Activated CD8-positive, alpha-beta T cell treated with anti-CD3 and anti-CD28 coated beads for 36 hours (primary cell): ENCODE measurements at regions not wholly inside any gene's neighbourhood (a gene's known extent, or its start where the extent isn't known, plus 50 kb on each side); places are given as distances from the start of the nearest gene placed in this dataset.

Source experiments
- ATAC-seq: fragments of 200-7000 bp; cut with Tn5 transposase; one replicate; pipeline ENCODE4 v1.10.0; 2021; ENCODE audit warnings: mild to moderate bottlenecking, moderate library complexity
- CTCF ChIA-PET: fragments of 350-600 bp; sonication (Branson Sonifier 250); formaldehyde crosslinking; loops from one replicate; lab custom pipeline; 2021; ENCODE audit warnings: antibody characterized with exemption; lab: Charles Lee
- POLR2A ChIA-PET: fragments of 350-600 bp; sonication (Branson Sonifier 250); formaldehyde crosslinking; loops from one replicate; lab custom pipeline; 2021; ENCODE audit warnings: antibody characterized with exemption; lab: Charles Lee
- DNase-seq: peaks from one replicate; pipeline ENCODE4 v3.0.0-alpha.2; 2020
- H3K27ac Mint-ChIP-seq: one replicate; pipeline ENCODE4 v1.8.0; 2021; ENCODE audit warnings: mild to moderate bottlenecking, mixed read lengths
- H3K27me3 Mint-ChIP-seq: one replicate; pipeline ENCODE4 v1.8.0; 2021; ENCODE audit warnings: mixed read lengths
- H3K36me3 Mint-ChIP-seq: one replicate; pipeline ENCODE4 v1.8.0; 2021; ENCODE audit warnings: low read depth, mixed read lengths
- H3K4me1 Mint-ChIP-seq: one replicate; pipeline ENCODE4 v1.8.0; 2021; ENCODE audit warnings: low read depth, mixed read lengths
- H3K4me3 Mint-ChIP-seq: one replicate; pipeline ENCODE4 v1.8.0; 2021; ENCODE audit warnings: mild to moderate bottlenecking, moderate library complexity, mixed read lengths
- H3K9me3 Mint-ChIP-seq: one replicate; pipeline ENCODE4 v1.8.0; 2021; ENCODE audit warnings: mixed read lengths
- CTCF ChIP-seq: fragments of 200-600 bp; IDR thresholded peaks from one replicate; pipeline ENCODE4 v1.8.0; 2022; ENCODE audit warnings: antibody characterized with exemption, mild to moderate bottlenecking
- intact Hi-C: fragments of 100-400 bp; cut with micrococcal nuclease; formaldehyde crosslinking; loops from one replicate; pipeline ENCODE4 v1.10.0; 2022

GRCh38 chr21:38714039-38714817, 91.5 kb upstream of the ETS2 start:
- intact Hi-C loops, result no loop called here
- Mint-ChIP-seq H3K27ac (no peak overlapping the region), H3K27me3 (no peaks in the 10 kb centered on the region), H3K4me3 (no peak overlapping the region), H3K9me3 (no peaks in the 10 kb centered on the region), H3K36me3 (no peaks in the 10 kb centered on the region), H3K4me1 (no peaks in the 10 kb centered on the region)
- ChIA-PET CTCF (no interaction called here), POLR2A (no interaction called here)
- DNase-seq (no peak), ATAC-seq (no peak)
- TF ChIP-seq CTCF, result no peak

GRCh38 chr21:38714999-38715398, 90.7 kb upstream of the ETS2 start:
- POLR2A ChIA-PET, result no interaction called here
- CTCF ChIA-PET, result no interaction called here
- intact Hi-C loops, result no loop called here

GRCh38 chr21:38716088-38716487, 89.6 kb upstream of the ETS2 start:
- intact Hi-C loops, result no loop called here
- H3K4me1 Mint-ChIP-seq, result no peaks in the 10 kb centered on the region
- H3K27me3 Mint-ChIP-seq, result no peaks in the 10 kb centered on the region

More at GRCh38 chr21:38714999-38715398, 90.7 kb upstream of the ETS2 start:
- Mint-ChIP-seq H3K27ac (no peak overlapping the region), H3K27me3 (no peaks in the 10 kb centered on the region), H3K36me3 (no peaks in the 10 kb centered on the region), H3K4me1 (no peaks in the 10 kb centered on the region), H3K9me3 (no peaks in the 10 kb centered on the region), H3K4me3 (no peak overlapping the region)
- no peak for TF ChIP-seq CTCF
- no peak for ATAC-seq
- DNase-seq, result no peak

GRCh38 chr21:38716942-38717341, 88.8 kb upstream of the ETS2 start:
- POLR2A ChIA-PET, result no interaction called here
- Mint-ChIP-seq H3K27me3 (no peaks in the 10 kb centered on the region), H3K9me3 (no peaks in the 10 kb centered on the region), H3K4me1 (no peaks in the 10 kb centered on the region), H3K36me3 (no peaks in the 10 kb centered on the region), H3K4me3 (no peak overlapping the region), H3K27ac (no peak overlapping the region)
- no peak for DNase-seq
- no peak for ATAC-seq
- CTCF ChIA-PET, result no interaction called here
- TF ChIP-seq CTCF, result no peak
- intact Hi-C loops, result no loop called here

More at GRCh38 chr21:38716088-38716487, 89.6 kb upstream of the ETS2 start:
- no peak for DNase-seq
- TF ChIP-seq CTCF, result no peak
- ChIA-PET CTCF (no interaction called here), POLR2A (no interaction called here)
- Mint-ChIP-seq H3K27ac (no peak overlapping the region), H3K36me3 (no peaks in the 10 kb centered on the region), H3K9me3 (no peaks in the 10 kb centered on the region), H3K4me3 (no peak overlapping the region)
- no peak for ATAC-seq

GRCh38 chr21:38718481-38718880, 87.2 kb upstream of the ETS2 start:
- DNase-seq (no peak), ATAC-seq (no peak)
- Mint-ChIP-seq H3K9me3 (no peaks in the 10 kb centered on the region), H3K4me1 (no peaks in the 10 kb centered on the region), H3K4me3 (no peak overlapping the region), H3K27me3 (no peaks in the 10 kb centered on the region), H3K36me3 (no peaks in the 10 kb centered on the region), H3K27ac (no peak overlapping the region)
- intact Hi-C loops, result no loop called here
- TF ChIP-seq CTCF, result no peak
- ChIA-PET CTCF (interaction anchor here (1.6 kb wide), 1 partner anchor 16 kb away, joined by 6 read pairs; no protein-coding TSS in a partner anchor), POLR2A (no interaction called here)
